IMR-90 (cell line): ENCODE measurements at regions not wholly inside any gene's neighbourhood (a gene's known extent, or its start where the extent isn't known, plus 50 kb on each side); places are given as distances from the start of the nearest gene placed in this dataset.
"Not testable (repeated sequence)": the region's sequence is repeated elsewhere in the genome, so short reads cannot be mapped to it uniquely, and the experiment has no call there.

ENCODE experiments used
- ATAC-seq: fragments of 200-7000 bp; cut with Tn5 transposase; 2 replicates; pipeline ENCODE4 v1.9.1; 2020; ENCODE audit warnings: low read depth, mild to moderate bottlenecking, moderate library complexity
- BruUV-seq: library from RNA; stranded (reverse); fragments of 400-500 nt; replicated peaks from 2 replicates; lab custom pipeline; 2021; lab: Mats Ljungman, UMichigan
- CTCF ChIA-PET: fragments of 300-600 bp; formaldehyde crosslinking; extraction: SDS; loops from one replicate; lab custom pipeline; 2021; ENCODE audit warnings: antibody characterized with exemption; lab: Yijun Ruan, JAX
- POLR2A ChIA-PET: fragments of 300-600 bp; sonication (Branson Sonifier 250); formaldehyde crosslinking; loops from one replicate; lab custom pipeline; 2022; ENCODE audit warnings: antibody characterized with exemption; ENCODE audit not compliant: unreplicated experiment; lab: Charles Lee
- DNase-seq: peaks from one replicate; pipeline ENCODE4 v3.0.0; 2013
- H2AFZ ChIP-seq: replicated peaks from 2 replicates; pipeline ENCODE3; 2013; ENCODE audit warnings: low read length, mild to moderate bottlenecking; ENCODE audit not compliant: poor library complexity
- H2AK5ac ChIP-seq: 2 replicates; pipeline ENCODE4 v1.6.1; 2013; ENCODE audit warnings: low read depth, low read length, inconsistent platforms
- H2AK9ac ChIP-seq: replicated peaks from 2 replicates; pipeline ENCODE3; 2013; ENCODE audit warnings: mild to moderate bottlenecking, low read depth, low read length, moderate library complexity; ENCODE audit not compliant: poor library complexity
- H2BK120ac ChIP-seq: 2 replicates; pipeline ENCODE4 v1.6.1; 2013; ENCODE audit warnings: low read depth, low read length, inconsistent platforms
- H2BK15ac ChIP-seq: 3 replicates; pipeline ENCODE4 v1.6.1; 2013; ENCODE audit warnings: low read depth, low read length, inconsistent platforms
- H2BK20ac ChIP-seq: 2 replicates; pipeline ENCODE4 v1.6.1; 2013; ENCODE audit warnings: low read depth, mild to moderate bottlenecking, inconsistent platforms, low read length, moderate library complexity
- H2BK5ac ChIP-seq: 2 replicates; pipeline ENCODE4 v1.6.1; 2013; ENCODE audit warnings: mild to moderate bottlenecking, low read depth, low read length, inconsistent platforms; ENCODE audit not compliant: poor library complexity, severe bottlenecking
- H3K14ac ChIP-seq: replicated peaks from 2 replicates; pipeline ENCODE4 v1.6.1; 2013; ENCODE audit warnings: low read depth, low read length, inconsistent platforms
- H3K18ac ChIP-seq: 2 replicates; pipeline ENCODE4 v1.6.1; 2013; ENCODE audit warnings: low read depth, low read length, control low read depth
- H3K23ac ChIP-seq: 2 replicates; pipeline ENCODE4 v1.6.1; 2013; ENCODE audit warnings: low read depth, low read length, inconsistent platforms
- H3K27ac ChIP-seq: 2 replicates; pipeline ENCODE4 v1.5.1; 2013; ENCODE audit warnings: mild to moderate bottlenecking, control low read depth, low read length; ENCODE audit not compliant: insufficient read depth
- H3K27me3 ChIP-seq: 2 replicates; pipeline ENCODE4 v1.6.1; 2013; ENCODE audit warnings: low read length; ENCODE audit not compliant: control insufficient read depth, insufficient read depth
- H3K36me3 ChIP-seq: 2 replicates; pipeline ENCODE4 v1.6.1; 2013; ENCODE audit warnings: low read length, mixed read lengths; ENCODE audit not compliant: control insufficient read depth, insufficient read depth
- H3K4ac ChIP-seq: 2 replicates; pipeline ENCODE4 v1.6.1; 2013; ENCODE audit warnings: low read depth, low read length, inconsistent platforms
- H3K4me1 ChIP-seq: 2 replicates; pipeline ENCODE4 v1.6.1; 2013; ENCODE audit warnings: low read length, mixed read lengths; ENCODE audit not compliant: control insufficient read depth, insufficient read depth
- H3K4me2 ChIP-seq: 2 replicates; pipeline ENCODE4 v1.6.1; 2013; ENCODE audit warnings: low read depth, mild to moderate bottlenecking, control low read depth, low read length, moderate library complexity
- H3K4me3 ChIP-seq: 2 replicates; pipeline ENCODE4 v1.5.1; 2013; ENCODE audit warnings: low read depth, mild to moderate bottlenecking, control low read depth, low read length, moderate library complexity; ENCODE audit not compliant: insufficient read depth
- H3K56ac ChIP-seq: 2 replicates; pipeline ENCODE4 v1.6.1; 2013; ENCODE audit warnings: low read length, inconsistent platforms; ENCODE audit not compliant: insufficient read depth; ENCODE audit errors: extremely low read depth
- H3K79me1 ChIP-seq, 2 experiments: 2 replicates each; pipeline ENCODE4 v1.6.1; 2013; ENCODE audit warnings: low read length in 2 of 2, inconsistent platforms in 1 of 2, low read depth in 1 of 2
- H3K9ac ChIP-seq: 2 replicates; pipeline ENCODE4 v1.6.1; 2013; ENCODE audit warnings: low read depth, low read length, control low read depth
- H3K9me1 ChIP-seq: 2 replicates; pipeline ENCODE4 v1.6.1; 2013; ENCODE audit warnings: low read length, inconsistent platforms; ENCODE audit not compliant: insufficient read depth
- H3K9me3 ChIP-seq: 2 replicates; pipeline ENCODE4 v1.6.1; 2013; ENCODE audit warnings: low read length; ENCODE audit not compliant: control insufficient read depth, insufficient read depth
- H4K20me1 ChIP-seq: 2 replicates; pipeline ENCODE4 v1.6.1; 2013; ENCODE audit warnings: low read length, inconsistent platforms; ENCODE audit not compliant: insufficient read depth
- H4K5ac ChIP-seq: 2 replicates; pipeline ENCODE4 v1.6.1; 2013; ENCODE audit warnings: mild to moderate bottlenecking, low read depth, low read length, control low read depth
- H4K8ac ChIP-seq, 2 experiments: 2 replicates each; pipeline ENCODE4 v1.6.1; 2013; ENCODE audit warnings: low read depth in 2 of 2, low read length in 2 of 2, control low read depth in 1 of 2, inconsistent platforms in 1 of 2
- H4K91ac ChIP-seq: 2 replicates; pipeline ENCODE4 v1.6.1; 2013; ENCODE audit warnings: low read depth, low read length, inconsistent platforms; ENCODE audit not compliant: insufficient read depth
- WGBS, 2 experiments: methylation state at CpG; one replicate each; pipeline versions ENCODE4 v1.1.5 to v1.1.7; 2013; ENCODE audit warnings: missing lambda C conversion rate in 2 of 2; ENCODE audit not compliant: insufficient read length in 1 of 2; ENCODE audit errors: extremely low coverage in 2 of 2; 5-methylcytosine and 5-hydroxymethylcytosine counted together
- dilution Hi-C: fragments of 300-500 bp; cut with HindIII; formaldehyde crosslinking; loops from one replicate; pipeline ENCODE4 v1.14.3; 2018; ENCODE audit warnings: low sequenced_read_pairs; ENCODE audit not compliant: unreplicated experiment
- in situ Hi-C: fragments of 300-500 bp; cut with MboI; formaldehyde crosslinking; loops from 3 replicates; pipeline ENCODE4 v1.14.3; 2019; ENCODE audit warnings: low sequenced_read_pairs, inconsistent platforms, mixed read lengths
- intact Hi-C: fragments of 100-400 bp; cut with micrococcal nuclease; formaldehyde crosslinking; loops from 2 replicates; pipeline ENCODE4 v1.10.0; 2022

DNA sequence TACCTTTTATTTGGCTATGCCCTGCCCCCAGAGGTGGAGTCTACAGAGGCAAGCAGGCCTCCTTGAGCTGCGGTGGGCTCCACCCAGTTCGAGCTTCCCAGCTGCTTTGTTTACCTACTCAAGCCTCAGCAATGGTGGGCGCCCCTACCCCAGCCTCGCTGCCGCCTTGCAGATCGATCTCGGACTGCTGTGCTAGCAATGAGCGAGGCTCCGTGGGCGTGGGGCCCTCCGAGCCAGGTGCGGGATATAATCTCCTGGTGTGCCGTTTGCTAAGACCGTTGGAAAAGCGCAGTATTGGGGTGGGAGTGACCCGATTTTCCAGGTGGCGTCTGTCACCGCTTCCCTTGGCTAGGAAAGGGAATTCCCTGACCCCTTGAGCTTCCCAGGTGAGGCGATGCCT lies 81.8 kb upstream of the ZNF746 start:
- H3K4me2 ChIP-seq, dilution Hi-C loops, H4K20me1 ChIP-seq, intact Hi-C loops, H3K79me1 ChIP-seq, POLR2A ChIA-PET, H3K23ac ChIP-seq, H2BK5ac ChIP-seq, H3K18ac ChIP-seq, H3K4me1 ChIP-seq, H2AK9ac ChIP-seq, H3K56ac ChIP-seq, H3K4ac ChIP-seq, H4K8ac ChIP-seq, H2AFZ ChIP-seq, H3K27ac ChIP-seq, DNase-seq, H3K9me1 ChIP-seq, H3K14ac ChIP-seq, in situ Hi-C loops, H2AK5ac ChIP-seq, H3K27me3 ChIP-seq, H2BK120ac ChIP-seq, H4K5ac ChIP-seq, H2BK20ac ChIP-seq, H4K91ac ChIP-seq, H3K9ac ChIP-seq, BruUV-seq, H2BK15ac ChIP-seq, H3K4me3 ChIP-seq, ATAC-seq: not testable (repeated sequence)
- peaks cover 20% of the 10 kb centered on the region for H3K36me3 ChIP-seq
- CTCF ChIA-PET = interaction anchor here (1.9 kb wide), 1 partner anchor 20 kb away, joined by 5 read pairs; no protein-coding TSS in a partner anchor
- H3K9me3 ChIP-seq = peaks cover 14% of the 10 kb centered on the region
- 100% methylated on average over 10 of the region's 19 CpGs; no CpG with 5 or more reads in 1 of the 2 experiments for WGBS, 2 experiments

DNA sequence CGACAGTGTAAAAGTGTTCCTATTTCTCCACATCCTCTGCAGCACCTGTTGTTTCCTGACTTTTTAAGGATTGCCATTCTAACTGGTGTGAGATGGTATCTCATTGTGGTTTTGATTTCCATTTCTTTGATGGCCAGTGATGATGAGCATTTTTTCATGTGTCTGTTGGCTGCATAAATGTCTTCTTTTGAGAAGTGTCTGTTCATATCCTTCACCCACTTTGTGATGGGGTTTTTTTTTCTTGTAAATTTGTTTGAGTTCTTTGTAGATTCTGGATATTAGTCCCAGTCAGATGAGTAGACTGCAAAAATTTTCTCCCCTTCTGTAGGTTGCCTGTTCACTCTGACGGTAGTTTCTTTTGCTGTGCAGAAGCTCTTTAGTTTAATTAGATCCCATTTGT lies 76.8 kb upstream of the ZNF746 start:
- H2BK15ac ChIP-seq, H3K14ac ChIP-seq, dilution Hi-C loops, POLR2A ChIA-PET, H2AK9ac ChIP-seq, intact Hi-C loops, H2AFZ ChIP-seq, H3K27ac ChIP-seq, H2AK5ac ChIP-seq, H4K20me1 ChIP-seq, H2BK20ac ChIP-seq, H3K27me3 ChIP-seq, H3K9me3 ChIP-seq, H3K4ac ChIP-seq, H3K9me1 ChIP-seq, H3K18ac ChIP-seq, H4K5ac ChIP-seq, H2BK120ac ChIP-seq, H3K4me1 ChIP-seq, BruUV-seq, H2BK5ac ChIP-seq, CTCF ChIA-PET, H3K9ac ChIP-seq, DNase-seq, H3K4me2 ChIP-seq, H3K79me1 ChIP-seq, H4K91ac ChIP-seq, H3K4me3 ChIP-seq, H3K36me3 ChIP-seq, ATAC-seq, H3K56ac ChIP-seq, in situ Hi-C loops, H3K23ac ChIP-seq, H4K8ac ChIP-seq: not testable (repeated sequence)
- no CpG with 5 or more reads among the region's 2 CpGs for WGBS, 2 experiments
